Stimulated activated naive CD8-positive, alpha-beta T cell treated with anti-CD3 and anti-CD28 coated beads, Interleukin-15, amount 100 ng/mL, for 72 hours (primary cell): ENCODE measurements at regions not wholly inside any gene's neighbourhood (a gene's known extent, or its start where the extent isn't known, plus 50 kb on each side); places are given as distances from the start of the nearest gene placed in this dataset.
A peak's percentile ranks its signal among the peaks of the same experiment; 100 is the strongest.

Experiments used
- ATAC-seq: fragments of 150-1000 bp; cut with Tn5 transposase; 2 replicates; pipeline ENCODE4 v1.10.0; 2021; ENCODE audit warnings: mild to moderate bottlenecking, moderate library complexity
- DNase-seq, 2 donors: peaks; one replicate each; pipeline ENCODE4 v3.0.0; 2021 to 2022
- H3K27ac Mint-ChIP-seq, 2 donors: one replicate each; pipeline ENCODE4 v1.8.0; 2022; ENCODE audit warnings: mild to moderate bottlenecking in 2 of 2, mixed read lengths in 2 of 2, moderate library complexity in 2 of 2
- H3K27me3 Mint-ChIP-seq: one replicate; pipeline ENCODE4 v1.8.0; 2022; ENCODE audit warnings: mixed read lengths
- H3K4me1 Mint-ChIP-seq: one replicate; pipeline ENCODE4 v1.8.0; 2022; ENCODE audit warnings: mild to moderate bottlenecking, mixed read lengths
- H3K4me3 Mint-ChIP-seq, 2 donors: one replicate each; pipeline ENCODE4 v1.8.0; 2022; ENCODE audit warnings: mild to moderate bottlenecking in 2 of 2, mixed read lengths in 2 of 2, moderate library complexity in 1 of 2
- H3K9me3 Mint-ChIP-seq, 2 donors: one replicate each; pipeline ENCODE4 v1.8.0; 2022; ENCODE audit warnings: mixed read lengths in 2 of 2

DNA sequence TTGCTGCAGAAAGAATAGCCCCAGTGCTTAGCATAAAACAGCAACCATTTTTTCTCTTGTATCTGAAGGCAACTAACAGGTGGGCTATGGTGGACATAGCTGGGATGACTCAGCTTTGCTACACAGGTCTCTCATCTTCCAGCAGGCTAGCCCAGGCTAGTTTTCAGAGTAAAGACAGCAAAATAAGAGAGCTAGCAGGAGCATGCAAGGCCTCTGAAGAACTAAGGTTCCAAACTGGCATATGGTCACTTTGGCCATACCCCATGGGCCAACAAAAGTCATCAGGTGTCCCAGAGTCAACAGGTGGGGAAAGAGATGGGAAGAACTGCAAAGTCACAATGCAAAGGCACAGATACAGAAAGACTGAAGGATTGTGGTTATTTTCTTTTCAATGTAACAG is 571.6 kb upstream of the MGMT start:
- no peak for DNase-seq
- H3K4me1 Mint-ChIP-seq, result no peaks in the 10 kb centered on the region
- H3K27ac Mint-ChIP-seq, result no peak overlapping the region
- no peak overlapping the region for H3K4me3 Mint-ChIP-seq
- no peak for ATAC-seq
- peaks cover 10% of the 10 kb centered on the region for H3K27me3 Mint-ChIP-seq
- H3K9me3 Mint-ChIP-seq, result no peaks in the 10 kb centered on the region

DNA sequence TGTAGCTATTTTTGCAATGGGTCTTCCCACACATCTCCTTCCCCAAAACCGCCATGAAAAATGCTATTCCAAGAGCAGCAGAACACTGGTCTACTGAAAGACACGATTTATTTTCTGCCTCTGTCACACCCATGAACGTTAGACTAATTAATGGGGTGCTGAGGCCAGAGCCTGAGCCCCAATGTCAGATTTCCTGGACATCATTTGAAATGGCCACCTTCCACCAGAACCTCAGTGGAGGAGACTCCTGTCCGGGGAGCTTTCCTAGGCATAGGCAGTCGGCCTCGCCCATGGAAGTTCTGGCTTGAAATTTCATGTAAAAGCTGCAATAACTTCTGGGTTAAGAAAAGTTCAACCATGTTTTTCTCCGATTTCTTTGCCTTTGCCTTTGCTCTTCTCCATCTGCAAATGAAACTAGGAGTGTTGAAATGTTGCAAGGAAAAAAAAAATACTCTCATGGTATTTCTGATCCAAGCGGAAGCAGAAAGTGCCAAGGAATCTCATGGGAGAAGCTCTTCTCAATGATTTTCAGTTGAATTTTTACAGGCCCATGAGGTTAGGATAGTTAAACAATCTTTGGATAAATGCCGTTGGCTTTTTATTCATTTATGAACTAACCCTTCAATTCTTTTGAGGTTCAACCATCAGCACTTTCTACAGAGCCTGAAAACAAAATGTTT is 570.8 kb upstream of the MGMT start:
- Mint-ChIP-seq H3K4me3 (no peak overlapping the region), H3K27ac (no peak overlapping the region), H3K9me3 (no peaks in the 10 kb centered on the region), H3K27me3 (peaks cover 10% of the 10 kb centered on the region), H3K4me1 (no peaks in the 10 kb centered on the region)
- no peak for DNase-seq
- ATAC-seq, result no peak

DNA sequence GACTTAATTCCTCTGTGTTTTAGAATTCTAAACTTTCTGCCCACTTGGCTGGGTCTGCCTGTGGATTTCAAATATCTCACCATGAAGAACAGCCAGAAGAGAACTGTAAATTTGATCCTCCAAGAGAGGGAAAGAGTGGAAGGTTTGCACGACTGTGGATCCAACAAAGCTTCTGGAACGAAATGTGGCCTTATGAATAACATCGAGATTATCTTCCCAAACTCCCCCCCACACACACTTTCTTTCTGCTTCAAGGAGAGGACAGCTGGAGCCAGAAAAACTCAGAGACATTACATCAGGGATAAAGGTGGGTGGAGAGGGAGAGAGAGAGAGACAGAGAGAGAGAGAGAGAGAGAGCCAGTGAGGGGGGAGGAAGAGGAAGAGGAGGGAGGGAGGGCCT is 570.1 kb upstream of the MGMT start:
- Mint-ChIP-seq H3K9me3 (no peaks in the 10 kb centered on the region), H3K4me3 (no peak overlapping the region), H3K27ac (no peak overlapping the region), H3K27me3 (peaks cover 6% of the 10 kb centered on the region), H3K4me1 (no peaks in the 10 kb centered on the region)
- no peak for DNase-seq
- ATAC-seq, result no peak

DNA sequence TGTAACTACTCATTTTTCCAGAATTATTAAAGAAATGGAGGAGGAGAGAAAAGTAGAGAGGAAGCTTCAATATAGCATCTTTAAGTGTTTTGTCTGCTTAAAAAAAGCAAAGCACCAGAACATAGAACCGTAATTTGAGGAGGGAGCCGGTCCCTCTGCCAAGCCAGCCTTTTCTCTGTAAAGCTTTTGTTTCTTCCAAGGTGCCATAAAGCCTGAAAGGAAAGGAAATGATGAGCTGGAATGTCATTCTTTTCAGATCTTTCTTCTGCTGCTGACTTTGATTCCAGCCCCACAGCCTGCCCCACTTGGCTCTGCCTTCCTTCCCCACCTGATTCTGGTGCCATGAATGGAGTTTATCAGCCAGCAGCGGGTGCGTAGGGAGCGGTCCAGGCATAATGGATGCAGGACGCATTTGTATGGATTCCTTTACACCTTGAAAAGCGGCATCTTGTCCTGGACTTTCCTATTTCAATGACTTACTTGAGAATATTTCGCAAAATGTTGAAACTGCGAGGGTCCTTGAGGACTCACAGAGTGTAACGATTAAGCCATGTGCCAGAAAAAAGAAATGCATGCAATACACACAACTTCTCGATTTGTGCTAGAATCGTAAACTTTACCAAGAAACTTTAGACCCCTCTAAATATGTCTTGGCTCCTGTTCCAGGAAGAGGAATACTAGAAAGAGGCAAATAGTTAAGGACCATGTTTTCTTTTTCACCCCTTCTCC is 569.5 kb upstream of the MGMT start:
- no peaks in the 10 kb centered on the region for H3K4me1 Mint-ChIP-seq
- DNase-seq, result no peak
- H3K9me3 Mint-ChIP-seq, result no peaks in the 10 kb centered on the region
- H3K27ac Mint-ChIP-seq, result no peak overlapping the region
- peaks cover under 1% of the 10 kb centered on the region for H3K27me3 Mint-ChIP-seq
- no peak for ATAC-seq
- H3K4me3 Mint-ChIP-seq, result no peak overlapping the region

DNA sequence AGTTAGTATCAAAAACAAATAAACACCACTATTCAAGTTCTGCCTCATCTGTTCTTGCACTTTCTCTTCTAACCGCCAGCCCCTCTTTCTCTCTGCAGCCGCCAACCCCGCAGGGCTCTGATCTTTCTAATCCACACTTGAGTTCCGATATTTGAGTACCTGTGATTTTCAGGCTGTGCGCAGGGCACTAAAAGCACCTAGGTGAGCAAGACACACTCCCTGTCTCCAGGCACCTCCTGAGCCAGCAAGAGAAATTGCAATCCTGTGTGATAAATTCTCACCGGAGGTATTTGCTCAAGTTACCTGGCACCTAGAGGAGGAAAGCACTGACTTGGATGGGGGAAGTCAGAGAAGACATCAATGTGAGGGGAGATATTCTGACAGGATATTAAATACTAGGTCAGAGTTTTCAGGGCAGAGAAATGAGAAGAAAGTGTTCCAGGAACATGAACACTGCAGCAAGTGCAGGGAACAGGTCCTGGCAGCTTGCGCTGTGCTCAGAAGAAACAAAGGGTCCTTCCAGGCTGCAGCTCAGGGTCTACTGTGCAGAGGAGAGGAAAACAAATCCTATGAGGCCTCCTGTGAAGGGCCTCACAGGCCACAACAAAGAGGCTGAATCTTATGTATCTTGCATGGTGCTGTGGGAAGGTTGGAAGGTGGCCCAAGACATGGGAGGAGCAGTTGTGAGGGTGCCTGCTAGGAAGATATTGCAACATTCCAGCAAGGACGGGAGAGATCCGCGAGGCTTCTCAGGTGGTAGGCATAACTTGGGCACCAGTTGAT is 568.7 kb upstream of the MGMT start:
- no peak overlapping the region for H3K4me3 Mint-ChIP-seq
- ATAC-seq, result no peak
- DNase-seq, result no peak
- no peak overlapping the region for H3K27ac Mint-ChIP-seq
- no peaks in the 10 kb centered on the region for H3K4me1 Mint-ChIP-seq
- H3K27me3 Mint-ChIP-seq, result no peaks in the 10 kb centered on the region
- no peaks in the 10 kb centered on the region for H3K9me3 Mint-ChIP-seq

DNA sequence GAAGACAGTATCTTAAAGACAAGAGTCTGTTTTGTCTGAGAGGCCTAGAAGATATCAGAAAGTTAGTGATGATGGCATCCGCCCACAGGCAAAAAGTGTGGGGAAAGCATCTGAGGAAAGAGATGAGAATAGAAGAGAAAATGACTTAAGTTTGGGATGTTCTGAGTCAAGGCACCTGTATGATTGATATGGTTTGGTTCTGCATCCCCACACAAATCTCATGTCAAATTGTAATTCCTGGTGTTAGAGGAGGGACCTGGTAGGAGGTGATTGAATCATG is 568.2 kb upstream of the MGMT start:
- no peak overlapping the region for H3K27ac Mint-ChIP-seq
- H3K4me1 Mint-ChIP-seq, result no peaks in the 10 kb centered on the region
- no peak for DNase-seq
- H3K4me3 Mint-ChIP-seq, result no peak overlapping the region
- no peaks in the 10 kb centered on the region for H3K9me3 Mint-ChIP-seq
- no peak for ATAC-seq
- H3K27me3 Mint-ChIP-seq, result no peaks in the 10 kb centered on the region

DNA sequence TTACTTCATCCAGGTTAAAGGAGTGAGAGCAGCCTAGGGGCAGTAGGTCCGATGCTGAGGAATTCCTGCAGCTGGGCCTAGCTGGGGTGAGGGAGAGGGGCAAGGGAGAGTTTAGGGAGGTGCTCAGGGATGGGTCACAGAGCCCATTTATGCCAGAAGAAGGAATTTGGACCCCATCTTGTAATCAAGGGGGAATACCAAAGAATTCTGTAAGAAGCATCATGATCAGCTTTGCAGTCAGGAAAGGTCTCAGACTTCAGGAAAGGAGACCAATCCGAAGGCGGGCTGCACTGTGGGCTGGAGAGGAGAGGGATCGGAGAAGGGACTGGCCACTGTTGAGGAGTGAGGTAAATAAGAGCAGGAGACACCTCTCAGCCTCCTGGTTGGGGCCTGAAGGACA is 566.6 kb upstream of the MGMT start:
- DNase-seq (no peak), ATAC-seq (no peak)
- Mint-ChIP-seq H3K4me3 (no peak overlapping the region), H3K4me1 (no peaks in the 10 kb centered on the region), H3K9me3 (no peaks in the 10 kb centered on the region), H3K27me3 (no peaks in the 10 kb centered on the region), H3K27ac (no peak overlapping the region)

DNA sequence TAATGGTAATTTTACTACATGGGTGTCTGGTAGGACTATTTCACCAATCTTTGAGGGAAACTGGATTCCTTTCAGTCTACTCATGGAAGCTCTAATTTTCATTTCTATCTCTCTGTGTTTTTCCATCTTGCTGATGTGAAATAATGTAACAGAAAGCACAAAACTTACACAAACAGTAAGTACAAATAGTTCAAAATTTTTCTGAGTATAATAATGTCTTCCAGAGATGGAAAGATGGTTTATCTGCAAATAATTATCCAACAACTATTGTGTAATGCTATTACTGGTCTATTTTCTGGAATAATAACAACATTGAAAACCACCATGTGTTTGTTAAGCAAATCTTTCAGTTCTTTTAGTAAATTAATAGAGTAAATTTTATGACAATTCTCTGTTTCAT is 565.8 kb upstream of the MGMT start:
- DNase-seq, result no peak
- no peaks in the 10 kb centered on the region for H3K27me3 Mint-ChIP-seq
- no peak overlapping the region for H3K4me3 Mint-ChIP-seq
- no peak overlapping the region for H3K27ac Mint-ChIP-seq
- ATAC-seq, result no peak
- no peaks in the 10 kb centered on the region for H3K9me3 Mint-ChIP-seq
- H3K4me1 Mint-ChIP-seq, result no peaks in the 10 kb centered on the region

DNA sequence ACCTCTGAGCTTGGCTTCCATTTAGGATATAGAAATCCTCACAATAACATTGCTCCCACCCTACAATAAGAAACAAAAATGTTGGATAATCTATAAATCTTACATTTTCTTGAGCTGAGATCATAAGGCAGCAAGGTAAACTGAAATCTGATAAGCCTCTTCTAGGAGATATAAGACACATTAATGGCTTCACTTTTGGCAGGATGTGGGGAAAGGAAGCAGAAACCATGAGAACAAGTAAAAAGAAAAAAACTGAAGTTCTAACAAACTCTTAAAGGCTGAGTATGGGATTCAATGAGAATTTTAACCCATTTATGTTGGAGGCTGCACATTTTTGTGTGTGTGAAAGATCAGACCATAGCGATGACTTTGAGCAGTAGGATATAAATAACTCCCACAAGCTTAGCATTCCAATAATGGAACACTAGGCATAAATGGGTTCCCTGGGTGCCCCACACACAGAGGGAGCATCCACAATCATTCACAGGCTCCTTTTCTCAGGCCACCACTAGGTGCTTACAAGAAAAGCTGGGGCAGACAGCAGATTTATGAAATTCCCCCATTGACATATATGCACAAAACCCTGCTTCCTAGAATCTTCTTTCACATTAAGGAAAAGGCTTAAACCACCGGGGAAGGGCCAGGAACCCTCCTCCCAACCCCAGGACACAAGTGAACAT is 564.9 kb upstream of the MGMT start:
- H3K4me3 Mint-ChIP-seq, result no peak overlapping the region
- H3K27me3 Mint-ChIP-seq, result no peaks in the 10 kb centered on the region
- H3K27ac Mint-ChIP-seq, result no peak overlapping the region
- H3K9me3 Mint-ChIP-seq, result no peaks in the 10 kb centered on the region
- H3K4me1 Mint-ChIP-seq, result no peaks in the 10 kb centered on the region
- DNase-seq (no peak), ATAC-seq (no peak)

DNA sequence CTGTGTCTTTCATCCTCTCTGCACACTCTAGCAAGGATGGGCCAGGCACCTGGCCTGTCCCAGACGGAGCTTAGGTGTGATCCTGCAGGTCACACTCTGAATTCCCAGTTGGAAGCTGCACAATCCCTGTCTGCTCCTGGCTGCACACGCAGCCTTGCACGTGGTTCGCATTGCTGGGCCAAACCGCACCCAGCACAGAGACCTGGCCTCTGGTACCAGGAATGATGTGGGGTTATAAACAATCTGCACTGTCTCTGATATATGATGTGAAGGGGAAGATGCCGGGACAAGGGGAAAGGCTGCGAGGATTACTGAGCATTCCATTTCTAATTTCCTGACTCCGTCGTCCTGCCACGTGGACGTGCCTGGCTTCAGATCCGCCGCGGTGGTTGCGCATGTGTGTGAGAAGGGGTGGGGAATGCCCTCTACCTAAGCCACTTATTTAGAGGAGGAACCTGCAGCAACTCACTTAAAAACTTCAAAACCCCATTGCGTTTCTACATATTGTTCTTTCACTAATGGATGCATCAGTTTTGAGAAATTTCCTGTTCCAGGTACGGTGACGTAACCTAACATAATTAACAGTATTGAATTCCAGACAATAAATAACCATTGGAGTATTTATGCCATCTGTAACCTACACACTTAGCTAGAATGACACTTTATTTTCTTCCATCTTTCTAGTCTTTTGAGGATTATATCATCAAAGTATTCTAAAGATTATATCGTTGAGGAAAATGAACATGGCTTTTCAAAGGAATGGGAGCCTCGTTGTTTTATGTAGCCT is 559.7 kb upstream of the MGMT start:
- no peaks in the 10 kb centered on the region for H3K9me3 Mint-ChIP-seq
- ATAC-seq (no peak), DNase-seq (no peak)
- H3K27ac Mint-ChIP-seq, result no peak overlapping the region
- no peaks in the 10 kb centered on the region for H3K4me1 Mint-ChIP-seq
- H3K4me3 Mint-ChIP-seq, result no peak overlapping the region
- no peaks in the 10 kb centered on the region for H3K27me3 Mint-ChIP-seq

DNA sequence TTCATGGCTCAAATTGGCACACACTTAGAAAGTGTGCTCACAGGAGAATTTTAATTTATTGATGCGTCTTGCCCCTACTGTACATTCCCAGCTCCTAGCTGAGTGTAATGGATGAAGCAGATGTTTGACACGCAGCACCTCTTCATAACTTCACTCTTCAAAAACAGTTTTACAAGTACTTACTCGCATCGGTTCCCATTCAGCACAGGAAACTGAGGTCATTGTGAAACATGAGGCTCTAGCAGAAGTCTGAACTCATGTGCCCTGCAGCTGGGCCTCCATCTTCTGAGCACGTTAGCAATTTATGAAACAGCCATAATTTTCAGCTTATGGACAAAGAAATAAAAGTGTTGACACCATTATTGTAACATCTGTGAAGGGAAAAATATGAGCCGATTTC is 558.9 kb upstream of the MGMT start:
- DNase-seq (no peak), ATAC-seq (no peak)
- Mint-ChIP-seq H3K27ac (no peak overlapping the region), H3K9me3 (no peaks in the 10 kb centered on the region), H3K27me3 (no peaks in the 10 kb centered on the region), H3K4me1 (no peaks in the 10 kb centered on the region), H3K4me3 (no peak overlapping the region)

DNA sequence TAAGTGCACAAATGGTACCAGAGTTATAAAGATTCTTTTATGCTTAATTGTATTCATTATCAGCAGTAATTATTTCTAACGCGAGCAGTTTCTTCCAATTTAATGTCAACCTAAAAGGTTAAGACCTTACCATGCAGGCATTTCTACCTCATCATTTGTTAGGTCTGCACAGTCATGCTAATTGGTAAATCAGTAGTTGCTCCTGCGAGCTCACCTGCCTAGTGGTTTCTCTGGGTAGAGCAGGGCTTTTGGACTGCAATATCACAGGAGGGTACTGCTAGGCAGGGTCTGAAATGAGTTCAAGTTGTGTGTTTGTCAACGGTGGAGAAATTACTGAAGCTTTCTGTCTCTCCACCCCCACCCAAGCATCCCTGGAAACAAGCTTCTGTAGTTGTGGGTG is 558.5 kb upstream of the MGMT start:
- ATAC-seq (no peak), DNase-seq (no peak)
- Mint-ChIP-seq H3K4me3 (no peak overlapping the region), H3K4me1 (peaks cover 1% of the 10 kb centered on the region), H3K27me3 (no peaks in the 10 kb centered on the region), H3K9me3 (no peaks in the 10 kb centered on the region), H3K27ac (no peak overlapping the region)

DNA sequence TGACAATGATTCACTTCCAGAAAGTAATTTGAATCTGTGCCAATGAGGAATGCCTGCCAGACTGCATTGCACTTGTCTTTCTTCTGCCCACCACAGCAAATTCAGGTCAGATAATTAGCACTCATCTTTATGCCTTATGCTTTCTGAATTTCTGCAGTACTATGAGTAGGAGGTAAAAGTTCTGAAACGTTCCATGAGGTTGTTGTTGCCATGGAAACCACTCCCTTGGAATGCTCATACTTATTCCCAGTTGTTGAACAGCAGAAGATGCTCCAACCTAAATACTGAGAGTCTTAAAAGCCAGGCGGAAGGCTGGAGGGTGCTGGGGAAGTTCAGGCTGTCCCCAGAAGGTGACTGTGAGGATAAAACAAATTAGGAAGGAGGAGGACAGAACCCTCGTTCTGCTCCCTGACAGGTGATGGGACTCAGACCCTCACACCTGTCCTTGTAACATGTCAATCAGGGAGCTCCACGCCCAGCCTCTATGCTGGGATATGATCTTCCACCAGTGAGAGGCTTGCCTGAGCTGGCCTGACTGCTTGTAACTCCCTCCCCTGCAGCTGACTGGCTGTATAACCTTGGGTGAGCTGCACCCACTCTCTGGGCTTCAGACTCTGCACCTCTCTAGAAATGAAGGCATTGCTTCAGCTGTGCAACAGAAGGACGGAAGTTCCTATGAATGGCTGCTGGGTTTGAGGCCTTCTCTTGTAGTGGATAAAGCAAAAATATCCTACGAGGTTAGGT is 554.3 kb upstream of the MGMT start:
- DNase-seq, result no peak
- no peak overlapping the region for H3K27ac Mint-ChIP-seq
- H3K9me3 Mint-ChIP-seq, result no peaks in the 10 kb centered on the region
- H3K4me3 Mint-ChIP-seq, result no peak overlapping the region
- H3K27me3 Mint-ChIP-seq, result peaks cover 19% of the 10 kb centered on the region
- peaks cover 4% of the 10 kb centered on the region for H3K4me1 Mint-ChIP-seq
- peak; percentile 31 for ATAC-seq

DNA sequence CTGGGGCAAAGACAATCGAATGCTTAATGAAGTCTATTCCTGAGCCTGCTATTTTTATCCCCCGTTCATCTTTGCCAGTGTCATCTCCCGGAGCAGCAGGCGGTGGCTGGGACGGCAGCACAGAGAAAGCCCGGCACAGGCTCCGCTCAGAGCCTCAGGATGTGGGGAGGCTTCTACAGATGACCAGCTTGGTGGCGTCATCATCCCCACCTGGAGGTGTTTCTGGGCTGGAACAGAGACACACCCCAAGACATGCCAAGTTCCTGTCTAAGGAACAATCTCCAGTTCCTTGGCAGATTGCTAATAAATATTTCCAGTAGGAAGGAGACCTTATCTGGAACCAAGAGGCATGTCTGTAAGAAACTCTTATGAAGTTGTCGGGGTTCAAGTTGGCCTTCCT is 552.4 kb upstream of the MGMT start:
- Mint-ChIP-seq H3K9me3 (no peaks in the 10 kb centered on the region), H3K27ac (peak overlapping the region in 1 of 2 donors; percentile 34), H3K4me1 (peaks cover 4% of the 10 kb centered on the region), H3K27me3 (peaks cover 19% of the 10 kb centered on the region), H3K4me3 (no peak overlapping the region)
- DNase-seq, result no peak
- ATAC-seq, result no peak

DNA sequence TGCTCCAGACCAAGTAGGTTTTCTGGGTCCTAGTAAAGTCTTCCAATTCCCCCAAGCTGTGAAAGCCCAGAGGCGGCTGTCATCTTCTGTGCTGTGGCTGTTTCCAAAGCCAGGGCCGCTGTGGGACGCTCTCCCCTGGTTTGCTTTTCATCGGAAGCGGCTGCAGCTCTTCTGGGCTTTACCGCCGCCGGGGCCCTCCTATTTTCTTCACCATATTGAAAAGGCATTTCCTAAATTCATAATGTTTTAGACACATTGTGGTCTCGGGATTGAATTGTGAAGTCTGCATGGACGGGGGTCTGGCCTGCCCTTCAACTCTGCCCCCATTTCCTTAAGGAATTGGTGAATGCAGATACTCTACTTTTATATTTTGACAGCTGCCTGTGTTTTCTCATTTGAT is 551.4 kb upstream of the MGMT start:
- DNase-seq, result no peak
- Mint-ChIP-seq H3K27ac (no peak overlapping the region), H3K4me3 (no peak overlapping the region), H3K9me3 (no peaks in the 10 kb centered on the region), H3K4me1 (peaks cover 4% of the 10 kb centered on the region), H3K27me3 (peaks cover 19% of the 10 kb centered on the region)
- no peak for ATAC-seq
